Vagina (tissue), 2 donors: ENCODE measurements at regions not wholly inside any gene's neighbourhood (a gene's known extent, or its start where the extent isn't known, plus 50 kb on each side); places are given as distances from the start of the nearest gene placed in this dataset.
"Not testable (repeated sequence)": the region's sequence is repeated elsewhere in the genome, so short reads cannot be mapped to it uniquely, and the experiment has no call there.

Experiments
- DNase-seq, 2 donors: peaks; one replicate each; pipeline ENCODE4 v3.0.0-alpha.2; 2017; ENCODE audit errors: extremely low spot score in 2 of 2
- H3K27ac ChIP-seq: fragments of 200-600 bp; sonication (generic); one replicate; pipeline ENCODE4 v1.5.1; 2019
- H3K27me3 ChIP-seq: fragments of 200-600 bp; sonication (generic); one replicate; pipeline ENCODE4 v1.5.1; 2019
- H3K36me3 ChIP-seq, 2 donors: fragments of 200-600 bp; sonication (generic); one replicate each; pipeline ENCODE4 v1.5.1; 2017 to 2019
- H3K4me1 ChIP-seq: fragments of 200-600 bp; sonication (generic); one replicate; pipeline ENCODE4 v1.5.1; 2019
- H3K4me3 ChIP-seq, 2 donors: fragments of 200-600 bp; sonication (generic); 1 replicate in 1 of 2; 2 replicates in 1 of 2; pipeline ENCODE4 v1.5.1; 2016 to 2019
- H3K9me3 ChIP-seq: fragments of 200-600 bp; sonication (generic); one replicate; pipeline ENCODE4 v1.5.1; 2019
- CTCF ChIP-seq, 3 experiments: fragments of 450-650 bp in 2 of 3; fragments of 200-600 bp in 1 of 3; sonication (generic) in 1 of 3; IDR thresholded peaks; one replicate each; pipeline ENCODE4 v1.5.1; 2017 to 2019; ENCODE audit warnings: antibody characterized with exemption in 3 of 3, mild to moderate bottlenecking in 2 of 3, moderate library complexity in 2 of 3
- POLR2A ChIP-seq, 2 donors: fragments of 450-650 bp; IDR thresholded peaks; one replicate each; pipeline ENCODE4 v1.6.1; 2017; ENCODE audit warnings: antibody characterized with exemption in 2 of 2, mild to moderate bottlenecking in 2 of 2, moderate library complexity in 2 of 2
- POLR2AphosphoS5 ChIP-seq, 2 donors: sonication (generic); formaldehyde crosslinking; IDR thresholded peaks; one replicate each; pipeline ENCODE4 v1.9.0; 2017; ENCODE audit warnings: antibody characterized with exemption in 2 of 2, mild to moderate bottlenecking in 2 of 2, low read depth in 1 of 2; ENCODE audit not compliant: insufficient read depth in 1 of 2
- intact Hi-C: fragments of 100-400 bp; cut with DNase I; formaldehyde crosslinking; loops from one replicate; pipeline ENCODE4 v1.15.1; 2023

- H3K27me3 ChIP-seq: no peaks in the 10 kb centered on the region
- H3K4me3 ChIP-seq: no peak overlapping the region
- H3K36me3 ChIP-seq: no peaks in the 10 kb centered on the region
- TF ChIP-seq POLR2AphosphoS5 (IDR thresholded peaks at IDR 0.05; ENCODE audit: insufficient read depth in 1 of 2, low read depth in 1 of 2) (no peak), CTCF (IDR thresholded peaks at IDR 0.05) (no peak), POLR2A (IDR thresholded peaks at IDR 0.05) (no peak)
- H3K4me1 ChIP-seq: no peaks in the 10 kb centered on the region
- no peaks in the 10 kb centered on the region for H3K9me3 ChIP-seq
- intact Hi-C loops: no loop called here
- no peak for DNase-seq
- H3K27ac ChIP-seq: no peak overlapping the region
These were observed 1557.0 kb downstream of the SI start for GRCh38 chr3:163521261-163521660.

GRCh38 chr3:163518065-163518464 lies 1560.2 kb downstream of the SI start:
- no peak overlapping the region for H3K4me3 ChIP-seq
- H3K27me3 ChIP-seq: no peaks in the 10 kb centered on the region
- H3K36me3 ChIP-seq: no peaks in the 10 kb centered on the region
- no peaks in the 10 kb centered on the region for H3K4me1 ChIP-seq
- no peaks in the 10 kb centered on the region for H3K9me3 ChIP-seq
- intact Hi-C loops: no loop called here
- no peak for DNase-seq
- H3K27ac ChIP-seq: no peak overlapping the region
- TF ChIP-seq POLR2A (IDR thresholded peaks at IDR 0.05): no peak
- TF ChIP-seq CTCF (IDR thresholded peaks at IDR 0.05): no peak
- no peak for TF ChIP-seq POLR2AphosphoS5 (IDR thresholded peaks at IDR 0.05; ENCODE audit: insufficient read depth in 1 of 2, low read depth in 1 of 2)

- H3K4me3 ChIP-seq: no peak overlapping the region
- no peaks in the 10 kb centered on the region for H3K4me1 ChIP-seq
- intact Hi-C loops: no loop called here
- no peak for DNase-seq
- no peak overlapping the region for H3K27ac ChIP-seq
- H3K27me3 ChIP-seq: no peaks in the 10 kb centered on the region
- TF ChIP-seq CTCF (IDR thresholded peaks at IDR 0.05) (no peak), POLR2A (IDR thresholded peaks at IDR 0.05) (no peak), POLR2AphosphoS5 (IDR thresholded peaks at IDR 0.05; ENCODE audit: insufficient read depth in 1 of 2, low read depth in 1 of 2) (no peak)
- no peaks in the 10 kb centered on the region for H3K9me3 ChIP-seq
- H3K36me3 ChIP-seq: no peaks in the 10 kb centered on the region
These were observed 1565.1 kb downstream of the SI start for GRCh38 chr3:163513149-163513657.

- Histone ChIP-seq H3K27me3 (no peaks in the 10 kb centered on the region), H3K36me3 (no peaks in the 10 kb centered on the region), H3K4me1 (no peaks in the 10 kb centered on the region), H3K4me3 (no peak overlapping the region), H3K9me3 (no peaks in the 10 kb centered on the region), H3K27ac (no peak overlapping the region)
- no peak for DNase-seq
- intact Hi-C loops: no loop called here
- TF ChIP-seq POLR2A (IDR thresholded peaks at IDR 0.05) (no peak), POLR2AphosphoS5 (IDR thresholded peaks at IDR 0.05; ENCODE audit: insufficient read depth in 1 of 2, low read depth in 1 of 2) (no peak), CTCF (IDR thresholded peaks at IDR 0.05) (no peak)
These were observed 1570.1 kb downstream of the SI start for GRCh38 chr3:163508206-163508605.

- no peaks in the 10 kb centered on the region for H3K27me3 ChIP-seq
- TF ChIP-seq CTCF (IDR thresholded peaks at IDR 0.05): no peak
- no peak for TF ChIP-seq POLR2A (IDR thresholded peaks at IDR 0.05)
- no peak for TF ChIP-seq POLR2AphosphoS5 (IDR thresholded peaks at IDR 0.05; ENCODE audit: insufficient read depth in 1 of 2, low read depth in 1 of 2)
- H3K27ac ChIP-seq: no peak overlapping the region
- no peak overlapping the region for H3K4me3 ChIP-seq
- no peak for DNase-seq
- no peaks in the 10 kb centered on the region for H3K36me3 ChIP-seq
- H3K9me3 ChIP-seq: no peaks in the 10 kb centered on the region
- H3K4me1 ChIP-seq: no peaks in the 10 kb centered on the region
- intact Hi-C loops: no loop called here
These were observed 1573.3 kb downstream of the SI start for GRCh38 chr3:163504974-163505373.

- H3K4me3 ChIP-seq, H3K27me3 ChIP-seq, intact Hi-C loops, H3K4me1 ChIP-seq, H3K27ac ChIP-seq, H3K9me3 ChIP-seq, H3K36me3 ChIP-seq, DNase-seq: not testable (repeated sequence)
These were observed 1578.5 kb downstream of the SI start for GRCh38 chr3:163499736-163500219.

- H3K9me3 ChIP-seq, intact Hi-C loops, H3K27me3 ChIP-seq, H3K27ac ChIP-seq, H3K4me1 ChIP-seq, DNase-seq, H3K36me3 ChIP-seq, H3K4me3 ChIP-seq: not testable (repeated sequence)
These were observed 1579.2 kb downstream of the SI start for GRCh38 chr3:163498842-163499735.
